IMR-90 (cell line): ENCODE measurements at regions not wholly inside any gene's neighbourhood (a gene's known extent, or its start where the extent isn't known, plus 50 kb on each side); places are given as distances from the start of the nearest gene placed in this dataset.

Experiments
- ATAC-seq: fragments of 200-7000 bp; cut with Tn5 transposase; 2 replicates; pipeline ENCODE4 v1.9.1; 2020; ENCODE audit warnings: low read depth, mild to moderate bottlenecking, moderate library complexity
- BruUV-seq: library from RNA; stranded (reverse); fragments of 400-500 nt; replicated peaks from 2 replicates; lab custom pipeline; 2021; lab: Mats Ljungman, UMichigan
- CTCF ChIA-PET: fragments of 300-600 bp; formaldehyde crosslinking; extraction: SDS; loops from one replicate; lab custom pipeline; 2021; ENCODE audit warnings: antibody characterized with exemption; lab: Yijun Ruan, JAX
- POLR2A ChIA-PET: fragments of 300-600 bp; sonication (Branson Sonifier 250); formaldehyde crosslinking; loops from one replicate; lab custom pipeline; 2022; ENCODE audit warnings: antibody characterized with exemption; ENCODE audit not compliant: unreplicated experiment; lab: Charles Lee
- DNase-seq: peaks from one replicate; pipeline ENCODE4 v3.0.0; 2013
- H2AFZ ChIP-seq: replicated peaks from 2 replicates; pipeline ENCODE3; 2013; ENCODE audit warnings: low read length, mild to moderate bottlenecking; ENCODE audit not compliant: poor library complexity
- H2AK5ac ChIP-seq: 2 replicates; pipeline ENCODE4 v1.6.1; 2013; ENCODE audit warnings: low read depth, low read length, inconsistent platforms
- H2AK9ac ChIP-seq: replicated peaks from 2 replicates; pipeline ENCODE3; 2013; ENCODE audit warnings: mild to moderate bottlenecking, low read depth, low read length, moderate library complexity; ENCODE audit not compliant: poor library complexity
- H2BK120ac ChIP-seq: 2 replicates; pipeline ENCODE4 v1.6.1; 2013; ENCODE audit warnings: low read depth, low read length, inconsistent platforms
- H2BK15ac ChIP-seq: 3 replicates; pipeline ENCODE4 v1.6.1; 2013; ENCODE audit warnings: low read depth, low read length, inconsistent platforms
- H2BK20ac ChIP-seq: 2 replicates; pipeline ENCODE4 v1.6.1; 2013; ENCODE audit warnings: low read depth, mild to moderate bottlenecking, inconsistent platforms, low read length, moderate library complexity
- H2BK5ac ChIP-seq: 2 replicates; pipeline ENCODE4 v1.6.1; 2013; ENCODE audit warnings: mild to moderate bottlenecking, low read depth, low read length, inconsistent platforms; ENCODE audit not compliant: poor library complexity, severe bottlenecking
- H3K14ac ChIP-seq: replicated peaks from 2 replicates; pipeline ENCODE4 v1.6.1; 2013; ENCODE audit warnings: low read depth, low read length, inconsistent platforms
- H3K18ac ChIP-seq: 2 replicates; pipeline ENCODE4 v1.6.1; 2013; ENCODE audit warnings: low read depth, low read length, control low read depth
- H3K23ac ChIP-seq: 2 replicates; pipeline ENCODE4 v1.6.1; 2013; ENCODE audit warnings: low read depth, low read length, inconsistent platforms
- H3K27ac ChIP-seq: 2 replicates; pipeline ENCODE4 v1.5.1; 2013; ENCODE audit warnings: mild to moderate bottlenecking, control low read depth, low read length; ENCODE audit not compliant: insufficient read depth
- H3K27me3 ChIP-seq: 2 replicates; pipeline ENCODE4 v1.6.1; 2013; ENCODE audit warnings: low read length; ENCODE audit not compliant: control insufficient read depth, insufficient read depth
- H3K36me3 ChIP-seq: 2 replicates; pipeline ENCODE4 v1.6.1; 2013; ENCODE audit warnings: low read length, mixed read lengths; ENCODE audit not compliant: control insufficient read depth, insufficient read depth
- H3K4ac ChIP-seq: 2 replicates; pipeline ENCODE4 v1.6.1; 2013; ENCODE audit warnings: low read depth, low read length, inconsistent platforms
- H3K4me1 ChIP-seq: 2 replicates; pipeline ENCODE4 v1.6.1; 2013; ENCODE audit warnings: low read length, mixed read lengths; ENCODE audit not compliant: control insufficient read depth, insufficient read depth
- H3K4me2 ChIP-seq: 2 replicates; pipeline ENCODE4 v1.6.1; 2013; ENCODE audit warnings: low read depth, mild to moderate bottlenecking, control low read depth, low read length, moderate library complexity
- H3K4me3 ChIP-seq: 2 replicates; pipeline ENCODE4 v1.5.1; 2013; ENCODE audit warnings: low read depth, mild to moderate bottlenecking, control low read depth, low read length, moderate library complexity; ENCODE audit not compliant: insufficient read depth
- H3K56ac ChIP-seq: 2 replicates; pipeline ENCODE4 v1.6.1; 2013; ENCODE audit warnings: low read length, inconsistent platforms; ENCODE audit not compliant: insufficient read depth; ENCODE audit errors: extremely low read depth
- H3K79me1 ChIP-seq, 2 experiments: 2 replicates each; pipeline ENCODE4 v1.6.1; 2013; ENCODE audit warnings: low read length in 2 of 2, inconsistent platforms in 1 of 2, low read depth in 1 of 2
- H3K9ac ChIP-seq: 2 replicates; pipeline ENCODE4 v1.6.1; 2013; ENCODE audit warnings: low read depth, low read length, control low read depth
- H3K9me1 ChIP-seq: 2 replicates; pipeline ENCODE4 v1.6.1; 2013; ENCODE audit warnings: low read length, inconsistent platforms; ENCODE audit not compliant: insufficient read depth
- H3K9me3 ChIP-seq: 2 replicates; pipeline ENCODE4 v1.6.1; 2013; ENCODE audit warnings: low read length; ENCODE audit not compliant: control insufficient read depth, insufficient read depth
- H4K20me1 ChIP-seq: 2 replicates; pipeline ENCODE4 v1.6.1; 2013; ENCODE audit warnings: low read length, inconsistent platforms; ENCODE audit not compliant: insufficient read depth
- H4K5ac ChIP-seq: 2 replicates; pipeline ENCODE4 v1.6.1; 2013; ENCODE audit warnings: mild to moderate bottlenecking, low read depth, low read length, control low read depth
- H4K8ac ChIP-seq, 2 experiments: 2 replicates each; pipeline ENCODE4 v1.6.1; 2013; ENCODE audit warnings: low read depth in 2 of 2, low read length in 2 of 2, control low read depth in 1 of 2, inconsistent platforms in 1 of 2
- H4K91ac ChIP-seq: 2 replicates; pipeline ENCODE4 v1.6.1; 2013; ENCODE audit warnings: low read depth, low read length, inconsistent platforms; ENCODE audit not compliant: insufficient read depth
- BHLHE40 ChIP-seq: fragments of 150-350 bp; IDR thresholded peaks from 2 replicates; pipeline ENCODE4 v1.6.1; 2016; ENCODE audit warnings: mild to moderate bottlenecking, low read depth, low read length
- CEBPB ChIP-seq: IDR thresholded peaks from 2 replicates; pipeline ENCODE4 v1.6.1; 2012; ENCODE audit warnings: low read depth, low read length, improper control_type of control experiment
- CHD1 ChIP-seq: IDR thresholded peaks from 2 replicates; pipeline ENCODE4 v1.6.1; 2012; ENCODE audit warnings: low read depth, low read length, improper control_type of control experiment
- CTCF ChIP-seq: conservative IDR thresholded peaks from 2 replicates; pipeline ENCODE4 v1.5.1; 2012; ENCODE audit warnings: mild to moderate bottlenecking, low read depth, low read length, improper control_type of control experiment
- ELK1 ChIP-seq: fragments of 150-350 bp; IDR thresholded peaks from 2 replicates; pipeline ENCODE4 v1.6.1; 2016; ENCODE audit warnings: low read depth, mild to moderate bottlenecking, low read length, moderate library complexity, borderline replicate concordance
- FOS ChIP-seq: fragments of 150-350 bp; IDR thresholded peaks from 2 replicates; pipeline ENCODE4 v1.6.1; 2016; ENCODE audit warnings: low read depth, low read length
- MAFK ChIP-seq: IDR thresholded peaks from 2 replicates; pipeline ENCODE4 v1.6.1; 2012; ENCODE audit warnings: low read depth, low read length, improper control_type of control experiment
- MAZ ChIP-seq: IDR thresholded peaks from 2 replicates; pipeline ENCODE4 v1.6.1; 2012; ENCODE audit warnings: low read depth, mild to moderate bottlenecking, low read length, improper control_type of control experiment, moderate library complexity, borderline replicate concordance
- MXI1 ChIP-seq: IDR thresholded peaks from 2 replicates; pipeline ENCODE4 v1.6.1; 2012; ENCODE audit warnings: low read depth, mild to moderate bottlenecking, low read length, moderate library complexity, borderline replicate concordance
- NFE2L2 ChIP-seq: fragments of 150-350 bp; IDR thresholded peaks from 2 replicates; pipeline ENCODE4 v1.6.1; 2016; ENCODE audit warnings: low read depth, mild to moderate bottlenecking, low read length
- POLR2A ChIP-seq: IDR thresholded peaks from 2 replicates; pipeline ENCODE4 v1.6.1; 2012; ENCODE audit warnings: mild to moderate bottlenecking, low read depth, low read length
- RAD21 ChIP-seq: IDR thresholded peaks from 2 replicates; pipeline ENCODE4 v1.6.1; 2012; ENCODE audit warnings: low read length, improper control_type of control experiment
- RCOR1 ChIP-seq: IDR thresholded peaks from 2 replicates; pipeline ENCODE4 v1.6.1; 2012; ENCODE audit warnings: mild to moderate bottlenecking, low read length, improper control_type of control experiment; ENCODE audit not compliant: insufficient replicate concordance
- RFX5 ChIP-seq: IDR thresholded peaks from 2 replicates; pipeline ENCODE4 v1.8.0; 2012; ENCODE audit warnings: low read depth, mild to moderate bottlenecking, low read length, moderate library complexity
- SMC3 ChIP-seq: fragments of 150-350 bp; IDR thresholded peaks from 2 replicates; pipeline ENCODE4 v1.6.1; 2016; ENCODE audit warnings: low read depth, mild to moderate bottlenecking, antibody characterized with exemption, low read length, moderate library complexity
- USF2 ChIP-seq: fragments of 150-350 bp; IDR thresholded peaks from 2 replicates; pipeline ENCODE4 v1.6.1; 2017; ENCODE audit warnings: mild to moderate bottlenecking, antibody characterized with exemption, low read length, low read depth
- WGBS, 2 experiments: methylation state at CpG; one replicate each; pipeline versions ENCODE4 v1.1.5 to v1.1.7; 2013; ENCODE audit warnings: missing lambda C conversion rate in 2 of 2; ENCODE audit not compliant: insufficient read length in 1 of 2; ENCODE audit errors: extremely low coverage in 2 of 2; 5-methylcytosine and 5-hydroxymethylcytosine counted together
- dilution Hi-C: fragments of 300-500 bp; cut with HindIII; formaldehyde crosslinking; loops from one replicate; pipeline ENCODE4 v1.14.3; 2018; ENCODE audit warnings: low sequenced_read_pairs; ENCODE audit not compliant: unreplicated experiment
- in situ Hi-C: fragments of 300-500 bp; cut with MboI; formaldehyde crosslinking; loops from 3 replicates; pipeline ENCODE4 v1.14.3; 2019; ENCODE audit warnings: low sequenced_read_pairs, inconsistent platforms, mixed read lengths
- intact Hi-C: fragments of 100-400 bp; cut with micrococcal nuclease; formaldehyde crosslinking; loops from 2 replicates; pipeline ENCODE4 v1.10.0; 2022

- in situ Hi-C loops = no loop called here
- no CpG with 5 or more reads among the region's 1 CpG for WGBS, 2 experiments
Observed at GRCh38 chr14:95808371-95808770, 68.3 kb upstream of the TUNAR start.

More at GRCh38 chr14:95808371-95808770, 68.3 kb upstream of the TUNAR start:
- H2BK15ac ChIP-seq = no peak overlapping the region
- no peak overlapping the region for H2BK120ac ChIP-seq
- H3K27me3 ChIP-seq = no peaks in the 10 kb centered on the region
- intact Hi-C loops (no loop called here), dilution Hi-C loops (no loop called here)
- no peak overlapping the region for H2AK5ac ChIP-seq
- no peak overlapping the region for H3K4me2 ChIP-seq
- no peak overlapping the region for H2AK9ac ChIP-seq
- no peak overlapping the region for H3K4me3 ChIP-seq
- H3K56ac ChIP-seq = no peak overlapping the region
- H3K4me1 ChIP-seq = no peaks in the 10 kb centered on the region
- H2AFZ ChIP-seq = no peak overlapping the region
- H3K4ac ChIP-seq = no peak overlapping the region
- H3K79me1 ChIP-seq = no peaks in the 10 kb centered on the region
- TF ChIP-seq SMC3 = no peak
- TF ChIP-seq CHD1 = no peak
- no peak for TF ChIP-seq POLR2A
- TF ChIP-seq USF2 = no peak
- TF ChIP-seq MXI1 = no peak
- TF ChIP-seq NFE2L2 = no peak
- no peak for TF ChIP-seq RCOR1
- TF ChIP-seq ELK1 = no peak
- no peak for TF ChIP-seq CTCF
- no peak for TF ChIP-seq MAFK
- no peak for TF ChIP-seq BHLHE40
- TF ChIP-seq CEBPB = no peak
- no peak for TF ChIP-seq MAZ
- no peak for TF ChIP-seq RAD21
- TF ChIP-seq RFX5 = no peak
- TF ChIP-seq FOS = no peak
- POLR2A ChIA-PET = no interaction called here
- no peak overlapping the region for H4K91ac ChIP-seq
- no peaks in the 10 kb centered on the region for H4K20me1 ChIP-seq
- no peak overlapping the region for H3K9ac ChIP-seq
- no peaks in the 10 kb centered on the region for H3K36me3 ChIP-seq
- H2BK5ac ChIP-seq = no peak overlapping the region
- H3K23ac ChIP-seq = no peak overlapping the region
- H2BK20ac ChIP-seq = no peak overlapping the region
- H3K14ac ChIP-seq = no peak overlapping the region
- CTCF ChIA-PET = no interaction called here
- BruUV-seq = no TSS peak
- no peak overlapping the region for H3K27ac ChIP-seq
- no peak overlapping the region for H3K18ac ChIP-seq
- H3K9me3 ChIP-seq = peaks cover 1% of the 10 kb centered on the region; the same call in 1 of the 2 replicates
- H4K5ac ChIP-seq = no peak overlapping the region
- DNase-seq (no peak), ATAC-seq (no peak)
- H4K8ac ChIP-seq = no peak overlapping the region
- H3K9me1 ChIP-seq = no peaks in the 10 kb centered on the region
